Left ventricle myocardium inferior (tissue), 1 donor: ENCODE measurements at regions not wholly inside any gene's neighbourhood (a gene's known extent, or its start where the extent isn't known, plus 50 kb on each side); places are given as distances from the start of the nearest gene placed in this dataset.

Experiments used
- DNase-seq: peaks from one replicate; pipeline ENCODE4 v3.0.0-alpha.2; 2020
- H3K27ac ChIP-seq: fragments of 200-600 bp; replicated peaks from 2 replicates; pipeline ENCODE4 v1.8.0; 2021
- H3K27me3 ChIP-seq: fragments of 200-600 bp; 2 replicates; pipeline ENCODE4 v1.8.0; 2021; ENCODE audit warnings: low read depth
- H3K36me3 ChIP-seq: fragments of 200-600 bp; 2 replicates; pipeline ENCODE4 v1.8.0; 2021
- H3K4me1 ChIP-seq: fragments of 200-600 bp; 2 replicates; pipeline ENCODE4 v1.8.0; 2021
- H3K4me3 ChIP-seq: fragments of 200-600 bp; 2 replicates; pipeline ENCODE4 v1.8.0; 2021; ENCODE audit warnings: mild to moderate bottlenecking, moderate library complexity
- H3K9me3 ChIP-seq: fragments of 200-600 bp; replicated peaks from 2 replicates; pipeline ENCODE4 v1.8.0; 2021
- intact Hi-C: fragments of 100-400 bp; cut with micrococcal nuclease; formaldehyde crosslinking; loops from one replicate; pipeline ENCODE4 v1.11.0; 2022
- TF ChIP-seq, protein P1 (sequence below): fragments of 200-600 bp; IDR thresholded peaks from 2 replicates; pipeline ENCODE4 v1.8.0; 2021; ENCODE audit warnings: antibody characterized with exemption, mild to moderate bottlenecking, borderline replicate concordance
- donor health status: DM: no; HTN: yes; CAD: no; lungs with severe emphysema.

DNA sequence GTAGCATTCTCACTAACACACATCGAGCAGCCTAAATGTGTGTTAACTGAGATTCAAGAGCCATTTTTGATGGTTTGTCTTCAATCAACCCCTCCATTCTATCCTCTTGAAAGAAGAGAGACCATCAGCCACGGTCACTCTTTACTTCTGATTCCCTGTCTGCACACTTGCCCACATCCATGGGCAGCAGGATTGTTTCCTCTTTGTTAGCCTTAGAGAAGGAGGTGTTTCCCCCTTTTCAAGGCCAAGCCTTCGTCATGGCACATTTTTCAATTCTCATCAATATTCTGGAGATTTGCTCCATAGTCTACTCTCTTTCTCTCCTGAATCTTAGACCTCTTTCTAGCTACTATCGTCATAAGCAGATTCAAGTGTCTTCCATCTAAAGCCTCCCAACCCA lies 522.4 kb upstream of the NAALADL2 start:
- Histone ChIP-seq H3K27me3 (no peaks in the 10 kb centered on the region), H3K4me3 (no peak overlapping the region), H3K27ac (peak overlapping the region; percentile 28), H3K4me1 (no peaks in the 10 kb centered on the region), H3K36me3 (no peaks in the 10 kb centered on the region), H3K9me3 (no peaks in the 10 kb centered on the region)
- DNase-seq = no peak
- TF ChIP-seq, protein P1, sequence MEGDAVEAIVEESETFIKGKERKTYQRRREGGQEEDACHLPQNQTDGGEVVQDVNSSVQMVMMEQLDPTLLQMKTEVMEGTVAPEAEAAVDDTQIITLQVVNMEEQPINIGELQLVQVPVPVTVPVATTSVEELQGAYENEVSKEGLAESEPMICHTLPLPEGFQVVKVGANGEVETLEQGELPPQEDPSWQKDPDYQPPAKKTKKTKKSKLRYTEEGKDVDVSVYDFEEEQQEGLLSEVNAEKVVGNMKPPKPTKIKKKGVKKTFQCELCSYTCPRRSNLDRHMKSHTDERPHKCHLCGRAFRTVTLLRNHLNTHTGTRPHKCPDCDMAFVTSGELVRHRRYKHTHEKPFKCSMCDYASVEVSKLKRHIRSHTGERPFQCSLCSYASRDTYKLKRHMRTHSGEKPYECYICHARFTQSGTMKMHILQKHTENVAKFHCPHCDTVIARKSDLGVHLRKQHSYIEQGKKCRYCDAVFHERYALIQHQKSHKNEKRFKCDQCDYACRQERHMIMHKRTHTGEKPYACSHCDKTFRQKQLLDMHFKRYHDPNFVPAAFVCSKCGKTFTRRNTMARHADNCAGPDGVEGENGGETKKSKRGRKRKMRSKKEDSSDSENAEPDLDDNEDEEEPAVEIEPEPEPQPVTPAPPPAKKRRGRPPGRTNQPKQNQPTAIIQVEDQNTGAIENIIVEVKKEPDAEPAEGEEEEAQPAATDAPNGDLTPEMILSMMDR = no peak
- intact Hi-C loops = no loop called here

DNA sequence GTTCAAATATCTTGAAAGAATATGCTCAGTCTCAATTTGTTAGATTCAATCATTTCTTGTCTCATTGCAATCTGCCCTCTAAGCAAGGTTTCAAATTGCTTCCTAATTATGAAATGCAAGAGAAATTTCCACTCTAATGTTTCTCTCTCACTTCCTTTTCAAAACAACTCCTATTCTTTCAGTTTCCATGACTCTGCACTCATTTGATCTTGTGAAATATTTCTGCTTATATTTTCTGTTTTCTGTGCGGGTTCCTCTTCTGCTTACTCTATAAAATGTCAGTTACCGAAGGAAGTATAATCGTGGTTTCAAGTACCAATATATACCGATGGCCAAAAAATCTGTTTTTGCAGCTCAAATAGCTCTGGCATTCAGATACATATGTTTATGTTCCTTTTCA lies 521.9 kb upstream of the NAALADL2 start:
- DNase-seq = no peak
- TF ChIP-seq, protein P1 = no peak
- Histone ChIP-seq H3K4me3 (no peak overlapping the region), H3K27me3 (no peaks in the 10 kb centered on the region), H3K36me3 (no peaks in the 10 kb centered on the region), H3K4me1 (no peaks in the 10 kb centered on the region), H3K27ac (peak overlapping the region; percentile 28), H3K9me3 (no peaks in the 10 kb centered on the region)
- intact Hi-C loops = no loop called here

DNA sequence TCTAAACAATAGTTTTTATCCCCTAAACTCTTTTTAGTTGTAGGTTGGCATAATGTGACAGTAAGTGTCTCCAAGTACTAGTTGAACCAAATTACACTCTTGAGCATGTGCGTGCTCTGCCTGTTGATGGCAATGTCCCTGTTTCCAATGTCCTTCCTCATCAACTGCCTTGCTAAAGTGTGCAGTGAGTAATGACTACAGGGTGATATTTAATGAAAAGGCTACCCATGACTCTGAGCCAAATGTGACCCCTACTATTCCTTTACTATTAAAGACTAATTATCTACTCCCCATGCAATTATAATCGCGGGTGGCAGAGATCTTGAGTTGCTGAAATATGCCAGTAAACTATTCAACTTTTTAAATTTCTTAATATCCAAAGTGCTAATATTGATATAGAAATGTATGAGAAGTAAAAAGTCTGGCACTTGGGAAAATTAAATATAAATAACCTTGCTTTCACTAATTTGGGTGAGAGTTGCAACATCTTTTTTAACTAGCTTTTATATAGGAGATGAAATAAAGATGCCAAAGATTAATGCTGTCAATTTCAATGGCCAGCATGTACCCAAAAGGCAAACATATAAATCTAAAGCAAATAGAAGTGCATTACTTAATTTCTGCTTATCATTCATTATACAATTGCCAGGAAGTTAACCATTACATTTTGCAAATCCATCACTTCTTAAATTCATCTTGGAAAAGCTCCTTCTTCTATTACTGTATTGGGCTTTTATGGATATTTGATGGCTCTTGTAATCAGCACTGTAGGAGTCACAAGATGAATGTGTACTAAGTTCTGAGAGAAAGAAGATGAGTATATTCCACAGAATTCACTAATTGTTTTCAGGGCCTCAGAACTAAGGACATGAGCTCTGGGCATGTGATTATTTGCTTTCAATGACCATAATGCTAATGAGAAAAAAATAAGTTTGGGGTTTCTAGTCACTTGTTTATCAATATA lies 518.2 kb upstream of the NAALADL2 start:
- H3K9me3 ChIP-seq = no peaks in the 10 kb centered on the region
- TF ChIP-seq, protein P1 = no peak
- no peak overlapping the region for H3K27ac ChIP-seq
- intact Hi-C loops = no loop called here
- no peak overlapping the region for H3K4me3 ChIP-seq
- no peak for DNase-seq
- no peaks in the 10 kb centered on the region for H3K27me3 ChIP-seq
- no peaks in the 10 kb centered on the region for H3K4me1 ChIP-seq
- no peaks in the 10 kb centered on the region for H3K36me3 ChIP-seq

DNA sequence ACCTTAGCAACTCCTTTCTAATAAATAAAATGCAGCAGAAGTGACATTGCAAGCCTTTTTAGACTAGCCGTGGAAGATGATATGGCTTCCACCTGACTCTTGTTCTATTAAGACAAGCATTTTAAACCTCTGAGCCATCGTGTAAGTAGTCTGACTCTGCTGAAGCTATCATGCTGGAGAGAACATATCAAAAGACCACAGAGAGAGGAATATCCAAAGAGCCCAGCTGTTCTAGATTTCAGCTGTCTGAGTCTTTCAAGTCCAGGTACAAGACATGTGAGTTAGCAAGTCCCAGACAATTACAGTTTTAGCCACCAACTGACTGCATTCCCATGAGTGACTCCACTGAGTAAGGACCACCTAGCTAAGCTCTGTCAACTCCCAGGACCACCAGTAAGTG lies 517.0 kb upstream of the NAALADL2 start:
- H3K9me3 ChIP-seq = no peaks in the 10 kb centered on the region
- H3K27me3 ChIP-seq = no peaks in the 10 kb centered on the region
- H3K27ac ChIP-seq = no peak overlapping the region
- no peaks in the 10 kb centered on the region for H3K36me3 ChIP-seq
- no peak for DNase-seq
- TF ChIP-seq, protein P1 = no peak
- no peaks in the 10 kb centered on the region for H3K4me1 ChIP-seq
- intact Hi-C loops = no loop called here
- no peak overlapping the region for H3K4me3 ChIP-seq

DNA sequence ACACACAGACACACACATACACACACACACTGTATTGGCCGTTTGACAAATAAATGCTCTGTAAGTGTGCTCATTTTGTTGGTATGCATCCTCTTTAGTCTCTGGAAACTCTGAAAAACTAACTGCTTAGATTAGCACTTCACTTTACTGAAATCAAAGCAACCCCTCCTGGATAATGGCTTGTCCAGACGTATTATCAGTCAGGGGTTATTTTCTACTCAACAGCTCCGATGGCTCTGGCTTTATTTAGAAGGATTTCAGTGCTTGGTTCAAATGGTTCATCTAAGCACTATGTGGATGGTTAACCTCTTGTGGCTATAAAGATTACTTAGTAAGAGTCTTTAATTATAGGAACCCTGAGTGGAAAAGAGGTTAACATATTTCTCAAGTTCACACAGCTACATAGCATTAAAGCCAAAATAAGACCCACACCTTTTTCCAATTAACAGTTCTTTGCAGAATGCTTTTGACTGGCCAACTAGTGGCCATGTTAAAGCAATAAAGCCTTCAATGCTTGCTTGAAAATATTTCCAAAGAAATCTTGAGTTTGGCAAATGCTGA lies 516.1 kb upstream of the NAALADL2 start:
- no peaks in the 10 kb centered on the region for H3K36me3 ChIP-seq
- TF ChIP-seq, protein P1 = no peak
- H3K4me1 ChIP-seq = no peaks in the 10 kb centered on the region
- no peak for DNase-seq
- no peak overlapping the region for H3K4me3 ChIP-seq
- intact Hi-C loops = no loop called here
- H3K27me3 ChIP-seq = no peaks in the 10 kb centered on the region
- no peak overlapping the region for H3K27ac ChIP-seq
- H3K9me3 ChIP-seq = no peaks in the 10 kb centered on the region
